ENCODE measurements at regions not wholly inside any gene's neighbourhood (a gene's known extent, or its start where the extent isn't known, plus 50 kb on each side); places are given as distances from the start of the nearest gene placed in this dataset.

DNA sequence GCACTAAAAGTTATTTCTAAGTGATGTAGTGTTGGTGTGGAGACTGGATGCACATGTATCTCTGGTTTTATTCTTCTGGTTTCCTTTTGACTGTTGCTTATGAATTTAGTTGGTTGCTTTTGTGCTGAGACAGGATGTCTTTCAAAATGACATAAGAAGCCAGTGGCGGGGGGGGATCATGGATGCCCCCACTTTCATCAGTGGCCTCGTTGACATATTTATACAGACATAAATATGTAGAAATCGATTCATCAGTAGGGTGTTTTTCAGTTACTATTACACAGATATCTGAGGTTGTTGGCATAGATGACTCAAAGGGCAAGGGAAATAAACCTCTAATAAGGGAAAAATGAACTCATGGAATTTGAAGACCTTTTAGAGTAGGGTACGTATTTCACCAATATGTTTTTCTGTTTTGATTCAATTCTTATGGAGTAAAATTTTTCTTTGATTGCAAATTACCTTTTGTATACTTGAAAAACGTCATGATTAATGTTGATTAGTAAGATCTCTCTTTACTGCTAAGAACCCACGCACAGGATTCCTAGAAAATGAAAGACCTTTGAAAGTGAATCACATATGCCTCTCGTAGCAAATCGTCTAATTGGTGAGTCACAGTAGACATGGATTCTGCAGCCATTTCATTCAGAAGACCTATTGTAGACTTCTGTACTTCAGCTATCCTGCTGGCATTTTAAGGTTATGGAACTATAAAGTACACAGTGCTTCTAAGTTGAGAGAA, 97.4 kb upstream of the RBMS3 start:
- no peak for TF ChIP-seq EZH2 (IDR thresholded peaks at IDR 0.05; ENCODE audit: low read length)
- TF ChIP-seq CTCF (optimal IDR thresholded peaks at IDR 0.05 in 1 of 3, IDR thresholded peaks at IDR 0.05 in 1 of 3, conservative IDR thresholded peaks at IDR 0.05 in 1 of 3; ENCODE audit: extremely low read depth in 1 of 3, insufficient read depth in 2 of 3, low read length in 3 of 3), result no peak

Measured in keratinocyte (primary cell).